H1 (cell line): ENCODE measurements at regions not wholly inside any gene's neighbourhood (a gene's known extent, or its start where the extent isn't known, plus 50 kb on each side); places are given as distances from the start of the nearest gene placed in this dataset.

Experiments used
- CTCF ChIA-PET: fragments of 300-600 bp; sonication (Branson Sonifier 250); formaldehyde crosslinking; loops from one replicate; lab custom pipeline; 2021; ENCODE audit not compliant: partially characterized antibody; lab: Charles Lee
- POLR2A ChIA-PET: fragments of 300-600 bp; sonication (Branson Sonifier 250); formaldehyde crosslinking; loops from one replicate; lab custom pipeline; 2021; ENCODE audit warnings: inconsistent platforms; ENCODE audit not compliant: partially characterized antibody; lab: Charles Lee
- DNase-seq, 2 experiments: peaks; one replicate each; pipeline versions ENCODE4 v3.0.0 to v3.0.0-alpha.2; 2010 to 2022; ENCODE audit warnings: low spot score in 2 of 2, low read depth in 1 of 2, mixed read lengths in 1 of 2
- FAIRE-seq: peaks from 2 replicates; lab custom pipeline; 2011; peaks lifted over from hg19 to GRCh38; lab: Jason Lieb, UNC
- H2AFZ ChIP-seq: 2 replicates; pipeline ENCODE4 v1.8.1; 2012; ENCODE audit warnings: low read length, inconsistent platforms
- H2AK5ac ChIP-seq: 2 replicates; pipeline ENCODE4 v1.6.1; 2013; ENCODE audit warnings: low read depth, low read length
- H2BK120ac ChIP-seq: replicated peaks from 2 replicates; pipeline ENCODE3; 2013; ENCODE audit warnings: low read depth, low read length, inconsistent platforms
- H2BK12ac ChIP-seq: 2 replicates; pipeline ENCODE4 v1.6.1; 2013; ENCODE audit warnings: low read depth, low read length
- H2BK15ac ChIP-seq: 2 replicates; pipeline ENCODE4 v1.6.1; 2013; ENCODE audit warnings: low read length
- H2BK20ac ChIP-seq: 2 replicates; pipeline ENCODE4 v1.6.1; 2013; ENCODE audit warnings: low read length
- H2BK5ac ChIP-seq: 2 replicates; pipeline ENCODE4 v1.6.1; 2013; ENCODE audit warnings: low read depth, low read length
- H3K14ac ChIP-seq: 2 replicates; pipeline ENCODE4 v1.6.1; 2013; ENCODE audit warnings: inconsistent platforms; ENCODE audit not compliant: insufficient read length
- H3K18ac ChIP-seq: 2 replicates; pipeline ENCODE4 v1.6.1; 2013; ENCODE audit warnings: low read length; ENCODE audit errors: extremely low read depth
- H3K23ac ChIP-seq: 2 replicates; pipeline ENCODE4 v1.6.1; 2013; ENCODE audit warnings: inconsistent platforms; ENCODE audit not compliant: insufficient read length
- H3K23me2 ChIP-seq: 2 replicates; pipeline ENCODE4 v1.6.1; 2013; ENCODE audit warnings: low read depth, low read length
- H3K27ac ChIP-seq: 2 replicates; pipeline ENCODE4 v1.6.1; 2011; ENCODE audit warnings: low read depth, low read length, inconsistent platforms
- H3K27me3 ChIP-seq, 4 experiments: replicated peaks in 1 of 4; 1 replicate in 1 of 4; 2 replicates in 3 of 4; pipeline versions ENCODE4 v1.6.1 to v1.8.1; 2011 to 2013; ENCODE audit warnings: low read length in 3 of 4, mild to moderate bottlenecking in 3 of 4, inconsistent platforms in 2 of 4, mixed read lengths in 2 of 4, moderate library complexity in 1 of 4; ENCODE audit not compliant: control insufficient read depth in 3 of 4, insufficient read depth in 3 of 4; ENCODE audit errors: extremely low read depth in 1 of 4
- H3K36me3 ChIP-seq, 4 experiments: 2 replicates each; pipeline versions ENCODE4 v1.6.1 to v1.8.1; 2011 to 2013; ENCODE audit warnings: mild to moderate bottlenecking in 4 of 4, low read length in 3 of 4, moderate library complexity in 2 of 4, control low read depth in 1 of 4, inconsistent platforms in 1 of 4; ENCODE audit not compliant: insufficient read depth in 4 of 4, control insufficient read depth in 2 of 4
- H3K4ac ChIP-seq: replicated peaks from 2 replicates; pipeline ENCODE3; 2013; ENCODE audit warnings: low read length, low read depth, mixed read lengths, inconsistent platforms; ENCODE audit not compliant: insufficient read length
- H3K4me1 ChIP-seq, 4 experiments: replicated peaks in 1 of 4; 1 replicate in 1 of 4; 2 replicates in 3 of 4; pipeline versions ENCODE4 v1.6.1 to v1.8.1; 2011 to 2013; ENCODE audit warnings: low read length in 3 of 4, inconsistent platforms in 2 of 4, mixed read lengths in 1 of 4; ENCODE audit not compliant: insufficient read depth in 4 of 4, control insufficient read depth in 3 of 4
- H3K4me2 ChIP-seq, 2 experiments: 2 replicates each; pipeline versions ENCODE4 v1.6.1 to v1.8.1; 2011 to 2013; ENCODE audit warnings: low read depth in 2 of 2, low read length in 2 of 2, control low read depth in 1 of 2, inconsistent platforms in 1 of 2, mild to moderate bottlenecking in 1 of 2; ENCODE audit not compliant: insufficient read depth in 1 of 2
- H3K4me3 ChIP-seq, 4 experiments: fragments of 200-600, 300-600 bp in 1 of 4; sonication (generic), shearing (Covaris generic), sonication (Bioruptor Twin) in 1 of 4; 2 replicates each; pipeline versions ENCODE4 v1.5.1 to v1.8.1; 2011 to 2016; ENCODE audit warnings: low read length in 4 of 4, low read depth in 3 of 4, control low read depth in 2 of 4, inconsistent platforms in 2 of 4, mild to moderate bottlenecking in 2 of 4, mixed read lengths in 1 of 4, moderate library complexity in 1 of 4; ENCODE audit not compliant: insufficient read depth in 2 of 4; ENCODE audit errors: extremely low read depth in 1 of 4
- H3K56ac ChIP-seq: replicated peaks from 2 replicates; pipeline ENCODE3; 2013; ENCODE audit warnings: low read depth, mild to moderate bottlenecking, mixed read lengths, low read length, inconsistent platforms; ENCODE audit not compliant: insufficient read length
- H3K79me1 ChIP-seq: 2 replicates; pipeline ENCODE4 v1.6.1; 2013; ENCODE audit warnings: low read depth, low read length, control low read depth
- H3K79me2 ChIP-seq, 2 experiments: 2 replicates each; pipeline versions ENCODE4 v1.6.1 to v1.8.1; 2012 to 2013; ENCODE audit warnings: low read length in 2 of 2, mild to moderate bottlenecking in 2 of 2, inconsistent platforms in 1 of 2; ENCODE audit not compliant: insufficient read depth in 2 of 2, control insufficient read depth in 1 of 2
- H3K9ac ChIP-seq, 4 experiments: replicated peaks in 1 of 4; 1 replicate in 1 of 4; 2 replicates in 3 of 4; pipeline versions ENCODE4 v1.6.1 to v1.8.1; 2011 to 2013; ENCODE audit warnings: low read depth in 3 of 4, low read length in 3 of 4, control low read depth in 2 of 4, mild to moderate bottlenecking in 2 of 4, moderate library complexity in 2 of 4, inconsistent platforms in 1 of 4; ENCODE audit errors: extremely low read depth in 1 of 4
- H3K9me3 ChIP-seq, 2 experiments: 2 replicates each; pipeline versions ENCODE4 v1.6.1 to v1.8.1; 2012 to 2013; ENCODE audit warnings: mild to moderate bottlenecking in 2 of 2, moderate library complexity in 2 of 2, control low read depth in 1 of 2, inconsistent platforms in 1 of 2, low read depth in 1 of 2, low read length in 1 of 2, mixed read lengths in 1 of 2; ENCODE audit not compliant: insufficient read depth in 2 of 2
- H4K20me1 ChIP-seq, 2 experiments: replicated peaks in 1 of 2; 2 replicates each; pipeline versions ENCODE3 to v1.8.1; 2011 to 2013; ENCODE audit warnings: inconsistent platforms in 2 of 2, low read length in 2 of 2, mild to moderate bottlenecking in 1 of 2; ENCODE audit not compliant: insufficient read depth in 2 of 2, control insufficient read depth in 1 of 2
- H4K5ac ChIP-seq: 2 replicates; pipeline ENCODE4 v1.6.1; 2013; ENCODE audit warnings: low read length, low read depth, mixed read lengths, inconsistent platforms; ENCODE audit not compliant: insufficient read length
- H4K8ac ChIP-seq: 2 replicates; pipeline ENCODE4 v1.8.0; 2013; ENCODE audit warnings: mild to moderate bottlenecking, moderate library complexity, low read length, inconsistent platforms; ENCODE audit not compliant: insufficient read depth; ENCODE audit errors: extremely low read depth
- H4K91ac ChIP-seq: replicated peaks from 2 replicates; pipeline ENCODE3; 2013; ENCODE audit warnings: low read length, mixed read lengths, inconsistent platforms; ENCODE audit not compliant: insufficient read length
- HDAC2 ChIP-seq, 2 experiments: fragments of 300-600 bp in 1 of 2; sonication (generic) in 1 of 2; IDR thresholded peaks; 2 replicates each; pipeline ENCODE4 v1.6.1; 2011 to 2012; ENCODE audit warnings: low read depth in 2 of 2, low read length in 2 of 2, mild to moderate bottlenecking in 2 of 2, moderate library complexity in 2 of 2, borderline replicate concordance in 1 of 2, inconsistent platforms in 1 of 2
- KDM1A ChIP-seq: fragments of 200-600, 300-600 bp; sonication (generic); IDR thresholded peaks from 2 replicates; pipeline ENCODE4 v1.7.1; 2016; ENCODE audit warnings: mild to moderate bottlenecking, low read length, borderline replicate concordance
- POU5F1 ChIP-seq: IDR thresholded peaks from 2 replicates; pipeline ENCODE4 v1.6.1; 2011; ENCODE audit warnings: low read depth, mild to moderate bottlenecking, low read length, moderate library complexity
- SRF ChIP-seq: IDR thresholded peaks from 2 replicates; pipeline ENCODE4 v1.6.1; 2011; ENCODE audit warnings: mild to moderate bottlenecking, low read depth, low read length, moderate library complexity
- WGBS, 2 experiments: shearing (Covaris generic) in 1 of 2; methylation state at CpG; one replicate each; pipeline versions ENCODE4 v1.1.6 to v1.1.7; 2013 to 2015; ENCODE audit warnings: low lambda C conversion rate in 2 of 2, mixed read lengths in 2 of 2, inconsistent platforms in 1 of 2, low coverage in 1 of 2, missing lambda C conversion rate in 1 of 2; ENCODE audit not compliant: insufficient replicate concordance in 2 of 2, insufficient coverage in 1 of 2, insufficient read length in 1 of 2; ENCODE audit errors: extremely low coverage in 1 of 2, missing lambda C conversion rate in 1 of 2; 5-methylcytosine and 5-hydroxymethylcytosine counted together

DNA sequence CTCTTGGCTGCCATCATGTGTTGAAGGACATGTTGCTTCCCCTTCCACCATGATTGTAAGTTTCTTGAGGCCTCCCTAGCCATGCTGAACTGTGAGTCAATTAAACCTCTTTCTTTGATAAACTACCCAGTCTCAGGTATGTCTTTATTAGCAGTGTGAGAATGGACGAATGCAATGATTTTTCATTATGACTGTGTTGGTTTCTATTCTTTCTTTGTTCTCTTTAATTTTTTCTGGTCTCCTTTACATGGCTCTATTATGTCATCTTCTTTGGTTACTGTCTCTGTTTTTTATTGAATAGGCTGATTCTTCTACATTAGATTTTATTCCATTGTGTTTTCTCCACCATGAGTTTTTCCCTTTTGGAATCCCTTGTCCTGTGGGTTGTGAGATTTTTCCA, 840.6 kb downstream of the TRAM1L1 start:
- no peak overlapping the region for H2AK5ac ChIP-seq
- H3K79me2 ChIP-seq = no peaks in the 10 kb centered on the region
- no peaks in the 10 kb centered on the region for H4K20me1 ChIP-seq
- no peak overlapping the region for H3K4me2 ChIP-seq
- H3K4me1 ChIP-seq = no peaks in the 10 kb centered on the region
- H3K18ac ChIP-seq = no peak overlapping the region
- ChIA-PET CTCF (no interaction called here), POLR2A (no interaction called here)
- H2BK15ac ChIP-seq = no peak overlapping the region
- H4K5ac ChIP-seq = no peak overlapping the region
- DNase-seq (no peak), FAIRE-seq (no peak)
- no peak overlapping the region for H2BK5ac ChIP-seq
- H3K56ac ChIP-seq = no peak overlapping the region
- no peak overlapping the region for H2AFZ ChIP-seq
- H4K91ac ChIP-seq = no peak overlapping the region
- no peak overlapping the region for H3K14ac ChIP-seq
- H2BK120ac ChIP-seq = no peak overlapping the region
- no peak overlapping the region for H3K23ac ChIP-seq
- no peaks in the 10 kb centered on the region for H3K79me1 ChIP-seq
- no peaks in the 10 kb centered on the region for H3K27me3 ChIP-seq
- H3K23me2 ChIP-seq = no peaks in the 10 kb centered on the region
- H3K27ac ChIP-seq = no peak overlapping the region
- H3K9ac ChIP-seq = no peak overlapping the region
- H3K9me3 ChIP-seq = no peaks in the 10 kb centered on the region
- no peak overlapping the region for H2BK20ac ChIP-seq
- no peak overlapping the region for H3K4me3 ChIP-seq
- no peak overlapping the region for H2BK12ac ChIP-seq
- no peaks in the 10 kb centered on the region for H3K36me3 ChIP-seq
- 95% methylated on average over 1 of the region's 1 CpG; no CpG with 5 or more reads in 1 of the 2 experiments for WGBS, 2 experiments
- no peak overlapping the region for H3K4ac ChIP-seq
- H4K8ac ChIP-seq = no peak overlapping the region
- TF ChIP-seq SRF (no peak), KDM1A (no peak), POU5F1 (no peak), HDAC2 (IDR thresholded peaks at IDR 0.05; ENCODE audit: borderline replicate concordance in 1 of 2, low read depth in 2 of 2, low read length in 2 of 2) (no peak)
